GM21786 (cell line): ENCODE measurements at regions not wholly inside any gene's neighbourhood (a gene's known extent, or its start where the extent isn't known, plus 50 kb on each side); places are given as distances from the start of the nearest gene placed in this dataset.
"Not testable (repeated sequence)": the region's sequence is repeated elsewhere in the genome, so short reads cannot be mapped to it uniquely, and the experiment has no call there.

Experiments used
- ATAC-seq: cut with Tn5 transposase; IDR thresholded peaks from one replicate; pipeline ENCODE4 v1.9.1; 2021; ENCODE audit not compliant: unreplicated experiment

GRCh38 chr3:94472511-94472910 is 409.6 kb downstream of the NSUN3 start:
- ATAC-seq = no peak

- ATAC-seq = no peak
Measured at GRCh38 chr3:94481226-94481898, 418.5 kb downstream of the NSUN3 start.

GRCh38 chr3:94482686-94483085 is 419.8 kb downstream of the NSUN3 start:
- no peak for ATAC-seq

GRCh38 chr3:94483403-94483802 is 420.5 kb downstream of the NSUN3 start:
- ATAC-seq = no peak

GRCh38 chr3:94494992-94495391 is 432.1 kb downstream of the NSUN3 start:
- ATAC-seq = no peak

- ATAC-seq = no peak
Measured at GRCh38 chr3:94500146-94500545, 437.3 kb downstream of the NSUN3 start.

GRCh38 chr3:94507354-94507753 is 444.5 kb downstream of the NSUN3 start:
- ATAC-seq = not testable (repeated sequence)

- ATAC-seq = no peak
Measured at GRCh38 chr3:94512876-94513275, 450.0 kb downstream of the NSUN3 start.

- ATAC-seq = peak; percentile 41
Measured at GRCh38 chr3:94513600-94513999, 450.7 kb downstream of the NSUN3 start.

GRCh38 chr3:94515983-94516382 is 453.1 kb downstream of the NSUN3 start:
- ATAC-seq = no peak

GRCh38 chr3:94520364-94520763 is 457.5 kb downstream of the NSUN3 start:
- no peak for ATAC-seq

- ATAC-seq = no peak
Measured at GRCh38 chr3:94522488-94522887, 459.6 kb downstream of the NSUN3 start.

GRCh38 chr3:94524102-94524919 is 461.4 kb downstream of the NSUN3 start:
- no peak for ATAC-seq

- ATAC-seq = no peak
Measured at GRCh38 chr3:94525043-94525442, 462.2 kb downstream of the NSUN3 start.

- ATAC-seq = no peak
Measured at GRCh38 chr3:94529816-94530215, 467.0 kb downstream of the NSUN3 start.

- no peak for ATAC-seq
Measured at GRCh38 chr3:94532951-94533350, 470.1 kb downstream of the NSUN3 start.

- no peak for ATAC-seq
Measured at GRCh38 chr3:94539937-94540336, 477.1 kb downstream of the NSUN3 start.

- ATAC-seq = no peak
Measured at GRCh38 chr3:94543161-94543560, 480.3 kb downstream of the NSUN3 start.

GRCh38 chr3:94544131-94544789 is 481.4 kb downstream of the NSUN3 start:
- ATAC-seq = no peak

GRCh38 chr3:94548581-94549316 is 485.9 kb downstream of the NSUN3 start:
- ATAC-seq = no peak

- no peak for ATAC-seq
Measured at GRCh38 chr3:94561094-94561493, 498.2 kb downstream of the NSUN3 start.
